NCI-H446 (cell line): ENCODE measurements at regions not wholly inside any gene's neighbourhood (a gene's known extent, or its start where the extent isn't known, plus 50 kb on each side); places are given as distances from the start of the nearest gene placed in this dataset.

Experiments
- DNase-seq, 2 experiments: peaks; one replicate each; lab custom pipeline; 2025; lab: John Stamatoyannopoulos, UW

GRCh38 chr1:82646888-82647287 lies 846.2 kb downstream of the ADGRL2 start:
- no peak for DNase-seq

- no peak for DNase-seq
These were observed 845.6 kb downstream of the ADGRL2 start for GRCh38 chr1:82646336-82646735.

GRCh38 chr1:82644186-82644915 lies 843.6 kb downstream of the ADGRL2 start:
- no peak for DNase-seq

- no peak for DNase-seq
These were observed 839.6 kb downstream of the ADGRL2 start for GRCh38 chr1:82640352-82640751.

GRCh38 chr1:82634266-82634665 lies 833.5 kb downstream of the ADGRL2 start:
- DNase-seq: no peak

GRCh38 chr1:82632155-82632554 lies 831.4 kb downstream of the ADGRL2 start:
- no peak for DNase-seq

- DNase-seq: no peak
These were observed 828.2 kb downstream of the ADGRL2 start for GRCh38 chr1:82628887-82629286.

- no peak for DNase-seq
These were observed 824.8 kb downstream of the ADGRL2 start for GRCh38 chr1:82625537-82625936.

- DNase-seq: no peak
These were observed 820.3 kb downstream of the ADGRL2 start for GRCh38 chr1:82621076-82621475.

- no peak for DNase-seq
These were observed 813.4 kb downstream of the ADGRL2 start for GRCh38 chr1:82614090-82614489.

- DNase-seq: no peak
These were observed 812.3 kb downstream of the ADGRL2 start for GRCh38 chr1:82612986-82613385.

GRCh38 chr1:82606546-82606945 lies 805.8 kb downstream of the ADGRL2 start:
- peak in 1 of 2 experiments; percentile 34 for DNase-seq

- no peak for DNase-seq
These were observed 803.8 kb downstream of the ADGRL2 start for GRCh38 chr1:82604524-82604923.

GRCh38 chr1:82600314-82600713 lies 799.6 kb downstream of the ADGRL2 start:
- DNase-seq: no peak

GRCh38 chr1:82598812-82599211 lies 798.1 kb downstream of the ADGRL2 start:
- no peak for DNase-seq

- no peak for DNase-seq
These were observed 797.6 kb downstream of the ADGRL2 start for GRCh38 chr1:82598337-82598736.

- peak in 1 of 2 experiments; percentile 22 for DNase-seq
These were observed 796.9 kb downstream of the ADGRL2 start for GRCh38 chr1:82597649-82598048.

GRCh38 chr1:82597141-82597540 lies 796.4 kb downstream of the ADGRL2 start:
- DNase-seq: no peak

GRCh38 chr1:82593561-82593960 lies 792.8 kb downstream of the ADGRL2 start:
- DNase-seq: no peak

GRCh38 chr1:82589588-82589987 lies 788.9 kb downstream of the ADGRL2 start:
- no peak for DNase-seq

GRCh38 chr1:82587371-82587770 lies 786.6 kb downstream of the ADGRL2 start:
- no peak for DNase-seq

GRCh38 chr1:82586473-82586872 lies 785.7 kb downstream of the ADGRL2 start:
- peak; percentile 86 to 97 for DNase-seq

GRCh38 chr1:82582347-82582746 lies 781.6 kb downstream of the ADGRL2 start:
- DNase-seq: no peak

GRCh38 chr1:82578086-82578726 lies 777.5 kb downstream of the ADGRL2 start:
- no peak for DNase-seq
